HG03342 (cell line): ENCODE measurements at regions not wholly inside any gene's neighbourhood (a gene's known extent, or its start where the extent isn't known, plus 50 kb on each side); places are given as distances from the start of the nearest gene placed in this dataset.
"Not testable (repeated sequence)": the region's sequence is repeated elsewhere in the genome, so short reads cannot be mapped to it uniquely, and the experiment has no call there.

Source experiments
- ATAC-seq: cut with Tn5 transposase; IDR thresholded peaks from one replicate; pipeline ENCODE4 v1.9.1; 2021; ENCODE audit warnings: mild to moderate bottlenecking, moderate library complexity; ENCODE audit not compliant: unreplicated experiment

GRCh38 chr9:30774326-30774725, 1610.1 kb upstream of the ACO1 start:
- ATAC-seq, result no peak

GRCh38 chr9:30775236-30775635, 1609.2 kb upstream of the ACO1 start:
- ATAC-seq, result no peak

GRCh38 chr9:30796764-30797163, 1587.7 kb upstream of the ACO1 start:
- no peak for ATAC-seq

GRCh38 chr9:30799527-30800101, 1584.8 kb upstream of the ACO1 start:
- no peak for ATAC-seq

- ATAC-seq, result no peak
Measured at GRCh38 chr9:30800421-30800820, 1584.0 kb upstream of the ACO1 start.

GRCh38 chr9:30812821-30813220, 1571.6 kb upstream of the ACO1 start:
- no peak for ATAC-seq

GRCh38 chr9:30815585-30815984, 1568.9 kb upstream of the ACO1 start:
- ATAC-seq, result no peak

- ATAC-seq, result no peak
Measured at GRCh38 chr9:30845136-30845535, 1539.3 kb upstream of the ACO1 start.

GRCh38 chr9:30846651-30847050, 1537.8 kb upstream of the ACO1 start:
- ATAC-seq, result no peak

- ATAC-seq, result no peak
Measured at GRCh38 chr9:30851600-30851999, 1532.8 kb upstream of the ACO1 start.

- no peak for ATAC-seq
Measured at GRCh38 chr9:30900706-30901105, 1483.7 kb upstream of the ACO1 start.

GRCh38 chr9:30913331-30913730, 1471.1 kb upstream of the ACO1 start:
- no peak for ATAC-seq

GRCh38 chr9:30915451-30915850, 1469.0 kb upstream of the ACO1 start:
- ATAC-seq, result no peak

GRCh38 chr9:30925126-30925525, 1459.3 kb upstream of the ACO1 start:
- ATAC-seq, result no peak

GRCh38 chr9:30925635-30926034, 1458.8 kb upstream of the ACO1 start:
- ATAC-seq, result no peak

GRCh38 chr9:30928045-30928444, 1456.4 kb upstream of the ACO1 start:
- ATAC-seq, result no peak

GRCh38 chr9:30932226-30932625, 1452.2 kb upstream of the ACO1 start:
- ATAC-seq, result no peak

GRCh38 chr9:30935730-30936129, 1448.7 kb upstream of the ACO1 start:
- no peak for ATAC-seq

- no peak for ATAC-seq
Measured at GRCh38 chr9:30937106-30937505, 1447.3 kb upstream of the ACO1 start.

GRCh38 chr9:30942852-30943251, 1441.6 kb upstream of the ACO1 start:
- not testable (repeated sequence) for ATAC-seq

GRCh38 chr9:30943446-30944224, 1440.8 kb upstream of the ACO1 start:
- ATAC-seq, result no peak

- no peak for ATAC-seq
Measured at GRCh38 chr9:30944225-30944569, 1440.2 kb upstream of the ACO1 start.

- no peak for ATAC-seq
Measured at GRCh38 chr9:30944741-30945280, 1439.6 kb upstream of the ACO1 start.
